ENCODE measurements at regions not wholly inside any gene's neighbourhood (a gene's known extent, or its start where the extent isn't known, plus 50 kb on each side); places are given as distances from the start of the nearest gene placed in this dataset.

- TF ChIP-seq CTCF (IDR thresholded peaks at IDR 0.05; ENCODE audit: low read depth, low read length, poor library complexity, severe bottlenecking) (no peak), EZH2phosphoT487 (IDR thresholded peaks at IDR 0.05; ENCODE audit: borderline replicate concordance, low read length) (no peak)
These were observed 125.0 kb upstream of the PITX1 start for GRCh38 chr5:135158982-135159381.
